WTC11 (cell line): ENCODE measurements at regions not wholly inside any gene's neighbourhood (a gene's known extent, or its start where the extent isn't known, plus 50 kb on each side); places are given as distances from the start of the nearest gene placed in this dataset.

Experiments used
- ATF2 ChIP-seq: sonication (generic); formaldehyde crosslinking; IDR thresholded peaks from 2 replicates; pipeline ENCODE4 v1.8.1; 2022; ENCODE audit warnings: low read depth, missing genetic modification reagents, borderline replicate concordance
- ATF3 ChIP-seq: sonication (generic); formaldehyde crosslinking; conservative IDR thresholded peaks from 2 replicates; pipeline ENCODE4 v1.8.1; 2022; ENCODE audit warnings: mild to moderate bottlenecking, missing genetic modification reagents
- ATF6 ChIP-seq: sonication (generic); formaldehyde crosslinking; IDR thresholded peaks from 2 replicates; pipeline ENCODE4 v1.8.1; 2023; ENCODE audit warnings: mild to moderate bottlenecking, missing genetic modification reagents
- CREM ChIP-seq: sonication (generic); formaldehyde crosslinking; IDR thresholded peaks from 2 replicates; pipeline ENCODE4 v1.8.1; 2022; ENCODE audit warnings: mild to moderate bottlenecking, missing genetic modification reagents, moderate library complexity
- ERG ChIP-seq: fragments of 250-450 bp; sonication (Bioruptor Pico); IDR thresholded peaks from 2 replicates; pipeline ENCODE4 v1.8.0; 2021; ENCODE audit warnings: mild to moderate bottlenecking
- FOXP4 ChIP-seq: sonication (generic); formaldehyde crosslinking; IDR thresholded peaks from 2 replicates; pipeline ENCODE4 v1.8.0; 2022; ENCODE audit warnings: mild to moderate bottlenecking, missing genetic modification reagents
- GTF2I ChIP-seq: fragments of 250-450 bp; sonication (Bioruptor Pico); conservative IDR thresholded peaks from 2 replicates; pipeline ENCODE4 v1.4.0; 2021; ENCODE audit warnings: mild to moderate bottlenecking
- KAT7 ChIP-seq: sonication (generic); formaldehyde crosslinking; IDR thresholded peaks from 2 replicates; pipeline ENCODE4 v1.8.1; 2023; ENCODE audit warnings: missing genetic modification reagents, mild to moderate bottlenecking, borderline replicate concordance
- MAX ChIP-seq: sonication (generic); formaldehyde crosslinking; IDR thresholded peaks from 2 replicates; pipeline ENCODE4 v1.8.0; 2022; ENCODE audit warnings: mild to moderate bottlenecking, missing genetic modification reagents
- MLX ChIP-seq: sonication (generic); formaldehyde crosslinking; IDR thresholded peaks from 2 replicates; pipeline ENCODE4 v1.8.1; 2023; ENCODE audit warnings: mild to moderate bottlenecking, missing genetic modification reagents, moderate library complexity
- NFATC4 ChIP-seq: fragments of 250-450 bp; sonication (Bioruptor Pico); IDR thresholded peaks from 2 replicates; pipeline ENCODE4 v1.9.0; 2021; ENCODE audit warnings: mild to moderate bottlenecking
- RORB ChIP-seq: fragments of 250-450 bp; sonication (Bioruptor Pico); IDR thresholded peaks from 2 replicates; pipeline ENCODE4 v1.9.0; 2021; ENCODE audit warnings: mild to moderate bottlenecking
- SP1 ChIP-seq: sonication (generic); formaldehyde crosslinking; conservative IDR thresholded peaks from 2 replicates; pipeline ENCODE4 v1.8.1; 2022; ENCODE audit warnings: missing genetic modification reagents
- TCF7 ChIP-seq: sonication (generic); formaldehyde crosslinking; IDR thresholded peaks from 2 replicates; pipeline ENCODE4 v1.8.0; 2022; ENCODE audit warnings: mild to moderate bottlenecking, low read depth, missing genetic modification reagents, moderate library complexity
- USF2 ChIP-seq: sonication (generic); formaldehyde crosslinking; IDR thresholded peaks from 2 replicates; pipeline ENCODE4 v1.8.1; 2023; ENCODE audit warnings: mild to moderate bottlenecking, missing genetic modification reagents, moderate library complexity
- ZNF219 ChIP-seq: sonication (generic); formaldehyde crosslinking; IDR thresholded peaks from 2 replicates; pipeline ENCODE4 v1.8.0; 2023; ENCODE audit warnings: missing genetic modification reagents, mild to moderate bottlenecking, borderline replicate concordance
- ZNF416 ChIP-seq: fragments of 250-450 bp; sonication (Bioruptor Pico); IDR thresholded peaks from 2 replicates; pipeline ENCODE4 v1.9.0; 2021; ENCODE audit warnings: mild to moderate bottlenecking, inconsistent platforms
- ZNF425 ChIP-seq: fragments of 250-450 bp; sonication (Bioruptor Pico); conservative IDR thresholded peaks from 2 replicates; pipeline ENCODE4 v1.9.0; 2021; ENCODE audit warnings: mild to moderate bottlenecking
- ZSCAN18 ChIP-seq: fragments of 250-450 bp; sonication (Bioruptor Pico); IDR thresholded peaks from 2 replicates; pipeline ENCODE4 v2.1.2; 2022; ENCODE audit warnings: mild to moderate bottlenecking, moderate library complexity

- TF ChIP-seq FOXP4 (CRISPR knock-in tag) (no peak), CREM (CRISPR knock-in tag) (peak; percentile 70; the same call in 1 of the 2 replicates), MAX (peak; percentile 57), ZNF219 (CRISPR knock-in tag) (no peak), ZSCAN18 (CRISPR knock-in tag) (no peak), ATF6 (CRISPR knock-in tag) (no peak), NFATC4 (CRISPR knock-in tag) (no peak), USF2 (no peak; the same call in 1 of the 2 replicates), TCF7 (CRISPR knock-in tag) (no peak), SP1 (peak; percentile 58), ERG (CRISPR knock-in tag) (no peak), ATF3 (CRISPR knock-in tag) (no peak), RORB (CRISPR knock-in tag) (no peak), ZNF416 (CRISPR knock-in tag) (no peak), ATF2 (CRISPR knock-in tag) (no peak), GTF2I (CRISPR knock-in tag) (no peak), ZNF425 (CRISPR knock-in tag) (no peak), KAT7 (CRISPR knock-in tag) (0 out of 2 replicates have a peak, but pooled peaks have one; percentile 55), MLX (CRISPR knock-in tag) (no peak)
These were observed 155.5 kb upstream of the LYZL2 start (continued) for GRCh38 chr10:30784897-30785605.
